22Rv1 (cell line): ENCODE measurements at regions not wholly inside any gene's neighbourhood (a gene's known extent, or its start where the extent isn't known, plus 50 kb on each side); places are given as distances from the start of the nearest gene placed in this dataset.

Experiments used
- CTCF ChIP-seq: fragments of 450-650 bp; IDR thresholded peaks from 2 replicates; pipeline ENCODE4 v1.5.1; 2017; ENCODE audit warnings: mild to moderate bottlenecking
- ZFX ChIP-seq: fragments of 450-650 bp; IDR thresholded peaks from 2 replicates; pipeline ENCODE4 v1.6.1; 2017; ENCODE audit warnings: antibody characterized with exemption, borderline replicate concordance

GRCh38 chr6:21352131-21352530 lies 241.4 kb upstream of the SOX4 start:
- TF ChIP-seq CTCF (no peak), ZFX (no peak)
